Transverse colon (tissue), 4 donors: ENCODE measurements at regions not wholly inside any gene's neighbourhood (a gene's known extent, or its start where the extent isn't known, plus 50 kb on each side); places are given as distances from the start of the nearest gene placed in this dataset.
"Not testable (repeated sequence)": the region's sequence is repeated elsewhere in the genome, so short reads cannot be mapped to it uniquely, and the experiment has no call there.

Experiments used
- DNase-seq: peaks from one replicate; pipeline ENCODE4 v3.0.0-alpha.2; 2019
- H3K27ac ChIP-seq, 4 donors: fragments of 200-600 bp; sonication (generic); 2 replicates each; pipeline ENCODE4 v1.5.1; 2016 to 2018; ENCODE audit warnings: inconsistent platforms in 4 of 4
- H3K27me3 ChIP-seq: fragments of 200-600 bp; sonication (generic); 2 replicates; pipeline ENCODE4 v1.5.1; 2017; ENCODE audit warnings: inconsistent platforms
- H3K36me3 ChIP-seq, 4 donors: fragments of 200-600 bp; sonication (generic); 2 replicates each; pipeline ENCODE4 v1.5.1; 2017 to 2019; ENCODE audit warnings: inconsistent platforms in 4 of 4
- H3K4me1 ChIP-seq, 4 donors: fragments of 200-600 bp; sonication (generic); 2 replicates each; pipeline ENCODE4 v1.5.1; 2017 to 2020; ENCODE audit warnings: inconsistent platforms in 4 of 4
- H3K4me3 ChIP-seq, 4 donors: fragments of 200-600 bp; sonication (generic); 1 replicate in 1 of 4; 2 replicates in 3 of 4; pipeline versions ENCODE4 v1.5.1 to v1.6.1; 2017 to 2019; ENCODE audit warnings: inconsistent platforms in 4 of 4
- H3K9me3 ChIP-seq, 2 donors: fragments of 200-600 bp; sonication (generic); 2 replicates each; pipeline ENCODE4 v1.5.1; 2017 to 2019; ENCODE audit warnings: inconsistent platforms in 2 of 2
- EP300 ChIP-seq: sonication (generic); formaldehyde crosslinking; IDR thresholded peaks from one replicate; pipeline ENCODE4 v1.6.1; 2017; ENCODE audit warnings: antibody characterized with exemption, low read depth
- POLR2A ChIP-seq: fragments of 450-650 bp; IDR thresholded peaks from one replicate; pipeline ENCODE4 v1.6.1; 2016; ENCODE audit warnings: antibody characterized with exemption, mild to moderate bottlenecking, moderate library complexity
- POLR2AphosphoS5 ChIP-seq, 3 donors: sonication (generic); formaldehyde crosslinking; IDR thresholded peaks; one replicate each; pipeline ENCODE4 v1.6.1; 2016; ENCODE audit warnings: antibody characterized with exemption in 3 of 3
- WGBS, 2 donors: methylation state at CpG; one replicate each; pipeline ENCODE4 v1.1.5; 2018; ENCODE audit warnings: low coverage in 1 of 2; 5-methylcytosine and 5-hydroxymethylcytosine counted together
- in situ Hi-C, 4 donors: fragments of 200-750 bp; cut with MboI; loops; one replicate each; pipeline versions ENCODE4 v1.15.0 to v1.15.1; 2017; ENCODE audit warnings: low sequenced_read_pairs in 3 of 4, low pct_ligation_motif_present in 1 of 4, low pct_unique_long_range_greater_than_20kb in 1 of 4
- intact Hi-C: fragments of 100-400 bp; cut with DNase I; formaldehyde crosslinking; loops from one replicate; pipeline ENCODE4 v1.15.1; 2023; ENCODE audit warnings: low total_unique reads
- TF ChIP-seq, protein P1 (sequence below), 5 experiments: fragments of 200-600 bp in 3 of 5; fragments of 450-650 bp in 2 of 5; sonication (generic) in 3 of 5; IDR thresholded peaks; 1 replicate in 2 of 5; 2 replicates in 3 of 5; pipeline ENCODE4 v1.5.1; 2016 to 2017; ENCODE audit warnings: antibody characterized with exemption in 5 of 5, inconsistent platforms in 3 of 5, mild to moderate bottlenecking in 2 of 5, moderate library complexity in 1 of 5

GRCh38 chr7:53475776-53476175, 440.3 kb downstream of the POM121L12 start:
- TF ChIP-seq POLR2A (no peak), EP300 (no peak), POLR2AphosphoS5 (IDR thresholded peaks at IDR 0.05) (no peak)
- TF ChIP-seq, protein P1, sequence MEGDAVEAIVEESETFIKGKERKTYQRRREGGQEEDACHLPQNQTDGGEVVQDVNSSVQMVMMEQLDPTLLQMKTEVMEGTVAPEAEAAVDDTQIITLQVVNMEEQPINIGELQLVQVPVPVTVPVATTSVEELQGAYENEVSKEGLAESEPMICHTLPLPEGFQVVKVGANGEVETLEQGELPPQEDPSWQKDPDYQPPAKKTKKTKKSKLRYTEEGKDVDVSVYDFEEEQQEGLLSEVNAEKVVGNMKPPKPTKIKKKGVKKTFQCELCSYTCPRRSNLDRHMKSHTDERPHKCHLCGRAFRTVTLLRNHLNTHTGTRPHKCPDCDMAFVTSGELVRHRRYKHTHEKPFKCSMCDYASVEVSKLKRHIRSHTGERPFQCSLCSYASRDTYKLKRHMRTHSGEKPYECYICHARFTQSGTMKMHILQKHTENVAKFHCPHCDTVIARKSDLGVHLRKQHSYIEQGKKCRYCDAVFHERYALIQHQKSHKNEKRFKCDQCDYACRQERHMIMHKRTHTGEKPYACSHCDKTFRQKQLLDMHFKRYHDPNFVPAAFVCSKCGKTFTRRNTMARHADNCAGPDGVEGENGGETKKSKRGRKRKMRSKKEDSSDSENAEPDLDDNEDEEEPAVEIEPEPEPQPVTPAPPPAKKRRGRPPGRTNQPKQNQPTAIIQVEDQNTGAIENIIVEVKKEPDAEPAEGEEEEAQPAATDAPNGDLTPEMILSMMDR (IDR thresholded peaks at IDR 0.05): no peak
- no peaks in the 10 kb centered on the region for H3K36me3 ChIP-seq
- H3K4me3 ChIP-seq: no peak overlapping the region
- no peak overlapping the region for H3K27ac ChIP-seq
- peaks cover 0 to 3% of the 10 kb centered on the region in 2 donors for H3K9me3 ChIP-seq
- in situ Hi-C loops: no loop called here
- H3K4me1 ChIP-seq: no peaks in the 10 kb centered on the region
- no peaks in the 10 kb centered on the region for H3K27me3 ChIP-seq
- intact Hi-C loops: no loop called here
- no peak for DNase-seq

GRCh38 chr7:53476566-53476965, 441.1 kb downstream of the POM121L12 start:
- DNase-seq: no peak
- intact Hi-C loops: no loop called here
- Histone ChIP-seq H3K9me3 (peaks cover 0 to 3% of the 10 kb centered on the region in 2 donors), H3K27me3 (no peaks in the 10 kb centered on the region), H3K36me3 (no peaks in the 10 kb centered on the region), H3K4me1 (no peaks in the 10 kb centered on the region), H3K27ac (no peak overlapping the region), H3K4me3 (no peak overlapping the region)
- 76 to 79% methylated on average over 3 of the region's 3 CpGs for WGBS, 2 donors
- in situ Hi-C loops: no loop called here
- TF ChIP-seq, protein P1 (IDR thresholded peaks at IDR 0.05): no peak
- TF ChIP-seq POLR2A (no peak), POLR2AphosphoS5 (IDR thresholded peaks at IDR 0.05) (no peak), EP300 (no peak)

- H3K4me3 ChIP-seq: no peak overlapping the region
- no peaks in the 10 kb centered on the region for H3K36me3 ChIP-seq
- no peaks in the 10 kb centered on the region for H3K9me3 ChIP-seq
- in situ Hi-C loops: no loop called here
- TF ChIP-seq, protein P1 (IDR thresholded peaks at IDR 0.05): no peak
- TF ChIP-seq POLR2A: no peak
- TF ChIP-seq POLR2AphosphoS5 (IDR thresholded peaks at IDR 0.05): no peak
- TF ChIP-seq EP300: no peak
- H3K27me3 ChIP-seq: no peaks in the 10 kb centered on the region
- 68 to 93% methylated on average over 4 to 6 of the region's 6 CpGs for WGBS, 2 donors
- no peak overlapping the region for H3K27ac ChIP-seq
- no peak for DNase-seq
- intact Hi-C loops: no loop called here
- no peaks in the 10 kb centered on the region for H3K4me1 ChIP-seq
These were observed 449.9 kb downstream of the POM121L12 start for GRCh38 chr7:53485354-53485753.

- H3K36me3 ChIP-seq: no peaks in the 10 kb centered on the region
- in situ Hi-C loops: no loop called here
- WGBS, 2 donors: 87 to 95% methylated on average over 3 to 6 of the region's 6 CpGs
These were observed 455.6 kb downstream of the POM121L12 start for GRCh38 chr7:53491051-53491450.

GRCh38 chr7:53495181-53495580, 459.7 kb downstream of the POM121L12 start:
- H3K27me3 ChIP-seq, H3K9me3 ChIP-seq, in situ Hi-C loops, DNase-seq, H3K4me1 ChIP-seq, H3K4me3 ChIP-seq, H3K27ac ChIP-seq, H3K36me3 ChIP-seq, intact Hi-C loops: not testable (repeated sequence)
- WGBS, 2 donors: 95% methylated on average over 12 of the region's 20 CpGs; no CpG with 5 or more reads in 1 of the 2 donors

More at GRCh38 chr7:53491051-53491450, 455.6 kb downstream of the POM121L12 start:
- H3K4me1 ChIP-seq: no peaks in the 10 kb centered on the region
- no peaks in the 10 kb centered on the region for H3K9me3 ChIP-seq
- no peak for DNase-seq
- no peak overlapping the region for H3K27ac ChIP-seq
- H3K27me3 ChIP-seq: no peaks in the 10 kb centered on the region
- TF ChIP-seq POLR2AphosphoS5 (IDR thresholded peaks at IDR 0.05): no peak
- no peak for TF ChIP-seq POLR2A
- no peak for TF ChIP-seq EP300
- TF ChIP-seq, protein P1 (IDR thresholded peaks at IDR 0.05): no peak
- no peak overlapping the region for H3K4me3 ChIP-seq
- intact Hi-C loops: no loop called here
